Kidney (tissue), 13 donors: ENCODE measurements at regions not wholly inside any gene's neighbourhood (a gene's known extent, or its start where the extent isn't known, plus 50 kb on each side); places are given as distances from the start of the nearest gene placed in this dataset.

Experiments used
- DNase-seq, 5 donors: peaks; one replicate each; pipeline ENCODE4 v3.0.0-alpha.2; 2013 to 2020
- FAIRE-seq: peaks from 2 replicates; lab custom pipeline; 2012; peaks lifted over from hg19 to GRCh38; lab: Jason Lieb, UNC
- H3K27ac ChIP-seq, 2 donors: one replicate each; pipeline ENCODE4 v1.7.0; 2013; ENCODE audit warnings: low read depth in 2 of 2, low read length in 2 of 2, inconsistent platforms in 1 of 2
- H3K27me3 ChIP-seq: one replicate; pipeline ENCODE4 v1.7.1; 2013; ENCODE audit warnings: low read length, inconsistent platforms; ENCODE audit not compliant: control insufficient read depth, insufficient read depth
- H3K36me3 ChIP-seq, 3 donors: one replicate each; pipeline versions ENCODE4 v1.7.0 to v1.7.1; 2013; ENCODE audit warnings: low read length in 3 of 3, control low read depth in 1 of 3, inconsistent platforms in 1 of 3; ENCODE audit not compliant: insufficient read depth in 3 of 3, control insufficient read depth in 2 of 3
- H3K4me1 ChIP-seq, 3 donors: one replicate each; pipeline versions ENCODE4 v1.7.0 to v1.7.1; 2013; ENCODE audit warnings: low read length in 3 of 3, inconsistent platforms in 1 of 3, low read depth in 1 of 3; ENCODE audit not compliant: control insufficient read depth in 2 of 3, insufficient read depth in 2 of 3
- H3K4me3 ChIP-seq, 3 donors: one replicate each; pipeline versions ENCODE4 v1.7.0 to v1.8.1; 2013; ENCODE audit warnings: low read length in 3 of 3, control low read depth in 1 of 3, inconsistent platforms in 1 of 3
- H3K9ac ChIP-seq, 3 donors: one replicate each; pipeline versions ENCODE4 v1.7.0 to v1.7.1; 2013; ENCODE audit warnings: low read length in 3 of 3, control low read depth in 1 of 3, inconsistent platforms in 1 of 3
- H3K9me3 ChIP-seq, 3 donors: one replicate each; pipeline versions ENCODE4 v1.7.0 to v1.7.1; 2013; ENCODE audit warnings: low read length in 3 of 3, control low read depth in 1 of 3, inconsistent platforms in 1 of 3; ENCODE audit not compliant: control insufficient read depth in 2 of 3, insufficient read depth in 1 of 3
- intact Hi-C: fragments of 100-400 bp; cut with DNase I; formaldehyde crosslinking; loops from one replicate; pipeline ENCODE4 v1.11.1; 2022
- TF ChIP-seq, protein P1 (sequence below): IDR thresholded peaks from 3 replicates; pipeline ENCODE4 v1.5.1; 2012; ENCODE audit warnings: mild to moderate bottlenecking, moderate library complexity, borderline replicate concordance; ENCODE audit not compliant: insufficient read depth; ENCODE audit errors: extremely low read depth
- donor health status: control.
- donor health status: control.
- donor health status: control.
- donor health status: control.
- donor health status: control.
- donor health status: DM: yes; HTN: yes; CAD: no.
- donor health status: Normal renal cell carcinoma (clear cell type).

DNA sequence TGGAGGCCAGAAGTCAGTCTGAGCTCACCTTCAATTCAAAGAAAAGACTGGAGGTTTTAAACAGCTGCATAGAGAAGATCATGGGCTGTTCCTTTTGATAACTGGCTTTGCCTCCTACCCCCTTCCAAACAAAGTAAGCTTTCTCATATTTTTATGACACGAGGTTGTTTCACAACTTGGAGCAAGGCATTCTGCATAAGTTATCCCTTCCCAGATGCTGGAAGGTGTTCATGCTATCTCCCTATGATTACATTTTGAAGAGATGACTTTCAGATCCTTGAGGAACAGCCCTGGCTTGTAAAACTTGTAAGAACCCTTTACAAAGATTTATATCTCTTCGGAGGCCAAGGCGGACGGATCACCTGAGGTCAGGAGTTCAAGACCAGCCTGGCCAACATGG, 571.9 kb upstream of the FTMT start:
- Histone ChIP-seq H3K9ac (no peak overlapping the region), H3K9me3 (no peaks in the 10 kb centered on the region), H3K4me1 (no peaks in the 10 kb centered on the region), H3K27ac (no peak overlapping the region), H3K36me3 (no peaks in the 10 kb centered on the region), H3K27me3 (no peaks in the 10 kb centered on the region), H3K4me3 (no peak overlapping the region)
- FAIRE-seq: no peak
- TF ChIP-seq, protein P1, sequence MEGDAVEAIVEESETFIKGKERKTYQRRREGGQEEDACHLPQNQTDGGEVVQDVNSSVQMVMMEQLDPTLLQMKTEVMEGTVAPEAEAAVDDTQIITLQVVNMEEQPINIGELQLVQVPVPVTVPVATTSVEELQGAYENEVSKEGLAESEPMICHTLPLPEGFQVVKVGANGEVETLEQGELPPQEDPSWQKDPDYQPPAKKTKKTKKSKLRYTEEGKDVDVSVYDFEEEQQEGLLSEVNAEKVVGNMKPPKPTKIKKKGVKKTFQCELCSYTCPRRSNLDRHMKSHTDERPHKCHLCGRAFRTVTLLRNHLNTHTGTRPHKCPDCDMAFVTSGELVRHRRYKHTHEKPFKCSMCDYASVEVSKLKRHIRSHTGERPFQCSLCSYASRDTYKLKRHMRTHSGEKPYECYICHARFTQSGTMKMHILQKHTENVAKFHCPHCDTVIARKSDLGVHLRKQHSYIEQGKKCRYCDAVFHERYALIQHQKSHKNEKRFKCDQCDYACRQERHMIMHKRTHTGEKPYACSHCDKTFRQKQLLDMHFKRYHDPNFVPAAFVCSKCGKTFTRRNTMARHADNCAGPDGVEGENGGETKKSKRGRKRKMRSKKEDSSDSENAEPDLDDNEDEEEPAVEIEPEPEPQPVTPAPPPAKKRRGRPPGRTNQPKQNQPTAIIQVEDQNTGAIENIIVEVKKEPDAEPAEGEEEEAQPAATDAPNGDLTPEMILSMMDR: no peak
- intact Hi-C loops: no loop called here
- DNase-seq: no peak

DNA sequence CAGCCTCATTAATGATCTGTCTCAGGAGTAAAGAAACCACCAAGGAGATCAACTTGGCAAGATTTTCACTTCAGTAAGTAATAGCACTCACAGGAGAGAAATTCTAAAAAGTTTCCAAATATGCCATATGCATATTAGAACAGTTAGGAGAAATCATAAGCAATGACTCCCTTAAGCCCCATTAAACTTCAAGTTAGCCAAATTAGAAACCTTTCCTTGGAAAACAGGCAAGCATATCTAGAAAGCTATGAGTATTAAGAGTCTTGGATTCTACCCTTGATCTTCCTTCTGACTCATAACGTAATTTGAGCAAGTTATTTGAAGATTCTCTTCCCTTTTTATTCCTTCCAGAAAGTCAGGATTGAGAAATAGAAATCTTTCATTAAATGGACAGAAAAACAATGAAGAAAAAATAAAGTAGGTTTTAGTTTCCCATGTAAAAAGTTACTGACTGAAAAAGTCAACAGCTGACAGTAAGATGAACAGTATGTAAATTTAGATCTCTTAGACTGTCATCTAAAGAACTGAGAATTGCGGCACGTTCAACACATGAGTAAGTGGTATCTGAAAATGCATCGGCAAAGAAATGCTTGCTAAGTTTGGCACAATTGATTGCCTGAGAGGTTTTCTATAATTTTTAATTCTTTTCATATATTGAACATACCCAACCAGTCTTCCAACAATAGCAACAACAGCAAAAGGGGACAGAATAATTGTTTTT, 565.7 kb upstream of the FTMT start:
- DNase-seq (no peak), FAIRE-seq (no peak)
- TF ChIP-seq, protein P1: no peak
- Histone ChIP-seq H3K9me3 (no peaks in the 10 kb centered on the region), H3K4me1 (no peaks in the 10 kb centered on the region), H3K27ac (no peak overlapping the region), H3K9ac (no peak overlapping the region), H3K36me3 (no peaks in the 10 kb centered on the region), H3K4me3 (no peak overlapping the region), H3K27me3 (no peaks in the 10 kb centered on the region)
- intact Hi-C loops: no loop called here

DNA sequence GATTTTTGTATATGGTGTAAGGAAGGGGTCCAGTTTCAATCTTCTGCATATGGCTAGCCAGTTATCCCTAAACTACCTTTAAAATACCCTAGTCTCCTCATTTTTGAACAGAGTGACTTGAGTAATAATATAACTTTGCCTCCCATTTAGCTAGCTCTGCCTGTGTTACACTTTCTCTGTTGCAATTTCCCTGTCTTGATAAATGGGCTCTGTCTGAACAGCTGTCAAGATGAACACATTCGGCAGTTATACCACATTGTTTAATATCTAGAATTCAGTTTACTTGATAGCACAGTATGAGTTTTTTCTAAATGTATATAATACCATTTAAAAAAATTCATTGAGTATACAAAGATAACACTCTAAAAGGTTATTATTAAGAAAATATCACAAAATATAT, 562.9 kb upstream of the FTMT start:
- intact Hi-C loops: no loop called here
- H3K9ac ChIP-seq: no peak overlapping the region
- H3K27ac ChIP-seq: no peak overlapping the region
- FAIRE-seq (no peak), DNase-seq (no peak)
- H3K4me1 ChIP-seq: no peaks in the 10 kb centered on the region
- no peaks in the 10 kb centered on the region for H3K9me3 ChIP-seq
- H3K27me3 ChIP-seq: no peaks in the 10 kb centered on the region
- no peak overlapping the region for H3K4me3 ChIP-seq
- H3K36me3 ChIP-seq: no peaks in the 10 kb centered on the region
- TF ChIP-seq, protein P1: no peak

DNA sequence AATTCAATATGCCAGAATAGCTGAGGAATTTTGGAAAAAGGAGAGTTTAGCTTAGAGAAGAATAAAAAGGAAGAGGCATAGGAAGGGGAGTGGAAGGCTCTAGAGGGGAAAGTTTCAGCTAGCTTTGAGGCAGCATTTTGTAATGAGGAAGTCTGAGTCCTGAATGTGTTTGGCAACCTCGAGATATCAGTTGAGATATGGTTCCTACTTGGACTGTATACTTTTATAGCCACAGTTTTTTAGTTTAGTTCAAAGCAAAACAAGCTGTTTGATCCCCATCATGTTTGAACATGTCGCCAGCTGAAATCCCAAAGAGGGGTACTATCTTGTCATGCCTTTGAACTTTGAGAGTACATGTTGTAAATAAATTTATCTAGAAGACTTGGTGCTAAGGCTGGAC, 559.0 kb upstream of the FTMT start:
- no peak for DNase-seq
- Histone ChIP-seq H3K36me3 (no peaks in the 10 kb centered on the region), H3K27ac (no peak overlapping the region), H3K27me3 (no peaks in the 10 kb centered on the region), H3K9me3 (no peaks in the 10 kb centered on the region), H3K4me1 (no peaks in the 10 kb centered on the region), H3K9ac (no peak overlapping the region), H3K4me3 (no peak overlapping the region)
- intact Hi-C loops: no loop called here
- TF ChIP-seq, protein P1: no peak
- no peak for FAIRE-seq
